ENCODE measurements at regions not wholly inside any gene's neighbourhood (a gene's known extent, or its start where the extent isn't known, plus 50 kb on each side); places are given as distances from the start of the nearest gene placed in this dataset.

DNA sequence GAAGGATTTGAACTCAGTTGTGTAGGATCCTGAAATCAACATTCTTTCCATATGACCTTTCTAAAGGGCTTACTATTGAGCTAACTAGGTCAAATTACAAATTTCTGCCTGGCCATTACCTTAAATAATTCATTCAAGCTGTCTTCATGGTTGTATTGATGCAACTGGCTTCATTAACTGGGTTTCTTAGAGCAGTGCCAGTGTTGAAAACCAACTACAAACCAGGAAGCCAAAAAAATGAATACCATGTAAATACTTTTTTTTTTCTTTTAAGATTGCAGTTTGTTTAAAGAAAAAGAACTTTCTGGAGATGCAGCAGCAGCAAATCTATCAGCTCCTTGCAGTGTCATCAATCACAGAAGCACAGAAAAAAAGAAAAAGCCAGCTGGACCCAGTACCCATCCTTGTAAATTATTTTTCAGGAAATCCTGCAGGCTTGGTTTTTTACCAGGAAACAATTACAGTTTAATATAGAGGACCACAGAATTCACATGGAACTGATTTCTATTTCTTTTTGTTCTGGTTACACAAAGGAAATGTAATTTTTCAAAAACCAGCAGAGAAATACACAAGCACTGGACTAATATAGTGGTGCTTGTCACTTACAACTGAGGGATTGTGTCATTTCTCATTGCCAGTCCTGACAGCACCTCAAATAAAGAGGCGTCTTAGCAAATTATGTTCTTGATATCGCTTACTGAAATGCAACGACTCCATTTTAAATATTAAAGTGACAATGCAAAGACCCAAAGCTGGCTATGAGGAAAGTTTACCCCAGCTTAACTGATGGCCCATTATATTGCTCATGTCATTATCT is 131.9 kb downstream of the TMEM26 start:
- BruUV-seq (replicated peaks): no TSS peak
- H3K4me3 ChIP-seq (replicated peaks in 1 of 3; ENCODE audit: insufficient read depth in 1 of 3, low read depth in 2 of 3, low read length in 3 of 3): no peak overlapping the region
- 17% methylated on average over 3 of the region's 3 CpGs for WGBS (ENCODE audit: low lambda C conversion rate)
- H3K27me3 ChIP-seq (ENCODE audit: control insufficient read depth in 1 of 2, insufficient read depth in 2 of 2, low read length in 2 of 2): no peaks in the 10 kb centered on the region; a peak in 1 of 5 replicates
- ATAC-seq: no peak
- in situ Hi-C loops (cut with HindIII; ENCODE audit: extremely low pct_ligation_motif_present, low pct_unique_long_range_greater_than_20kb): no loop called here
- H3K4me2 ChIP-seq (ENCODE audit: low read depth, low read length): no peak overlapping the region
- H3K4me1 ChIP-seq (ENCODE audit: insufficient read depth, low read length): no peaks in the 10 kb centered on the region
- H3K36me3 ChIP-seq (replicated peaks in 1 of 2; ENCODE audit: control insufficient read depth in 1 of 2, insufficient read depth in 2 of 2, low read length in 2 of 2): no peaks in the 10 kb centered on the region
- CTCF ChIA-PET (ENCODE audit: low intra/inter-chr PET ratio, low total read pairs): no interaction called here
- H3K9ac ChIP-seq (ENCODE audit: insufficient read depth, low read depth, low read length): no peak overlapping the region
- DNase-seq (ENCODE audit: low spot score): no peak
- no peak for TF ChIP-seq CHD4 (IDR thresholded peaks at IDR 0.05; ENCODE audit: borderline replicate concordance, low read length)
- TF ChIP-seq, protein P1, sequence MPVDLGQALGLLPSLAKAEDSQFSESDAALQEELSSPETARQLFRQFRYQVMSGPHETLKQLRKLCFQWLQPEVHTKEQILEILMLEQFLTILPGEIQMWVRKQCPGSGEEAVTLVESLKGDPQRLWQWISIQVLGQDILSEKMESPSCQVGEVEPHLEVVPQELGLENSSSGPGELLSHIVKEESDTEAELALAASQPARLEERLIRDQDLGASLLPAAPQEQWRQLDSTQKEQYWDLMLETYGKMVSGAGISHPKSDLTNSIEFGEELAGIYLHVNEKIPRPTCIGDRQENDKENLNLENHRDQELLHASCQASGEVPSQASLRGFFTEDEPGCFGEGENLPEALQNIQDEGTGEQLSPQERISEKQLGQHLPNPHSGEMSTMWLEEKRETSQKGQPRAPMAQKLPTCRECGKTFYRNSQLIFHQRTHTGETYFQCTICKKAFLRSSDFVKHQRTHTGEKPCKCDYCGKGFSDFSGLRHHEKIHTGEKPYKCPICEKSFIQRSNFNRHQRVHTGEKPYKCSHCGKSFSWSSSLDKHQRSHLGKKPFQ (CRISPR knock-in tag; IDR thresholded peaks at IDR 0.05; ENCODE audit: insufficient replicate concordance): no peak
- TF ChIP-seq, protein P2, sequence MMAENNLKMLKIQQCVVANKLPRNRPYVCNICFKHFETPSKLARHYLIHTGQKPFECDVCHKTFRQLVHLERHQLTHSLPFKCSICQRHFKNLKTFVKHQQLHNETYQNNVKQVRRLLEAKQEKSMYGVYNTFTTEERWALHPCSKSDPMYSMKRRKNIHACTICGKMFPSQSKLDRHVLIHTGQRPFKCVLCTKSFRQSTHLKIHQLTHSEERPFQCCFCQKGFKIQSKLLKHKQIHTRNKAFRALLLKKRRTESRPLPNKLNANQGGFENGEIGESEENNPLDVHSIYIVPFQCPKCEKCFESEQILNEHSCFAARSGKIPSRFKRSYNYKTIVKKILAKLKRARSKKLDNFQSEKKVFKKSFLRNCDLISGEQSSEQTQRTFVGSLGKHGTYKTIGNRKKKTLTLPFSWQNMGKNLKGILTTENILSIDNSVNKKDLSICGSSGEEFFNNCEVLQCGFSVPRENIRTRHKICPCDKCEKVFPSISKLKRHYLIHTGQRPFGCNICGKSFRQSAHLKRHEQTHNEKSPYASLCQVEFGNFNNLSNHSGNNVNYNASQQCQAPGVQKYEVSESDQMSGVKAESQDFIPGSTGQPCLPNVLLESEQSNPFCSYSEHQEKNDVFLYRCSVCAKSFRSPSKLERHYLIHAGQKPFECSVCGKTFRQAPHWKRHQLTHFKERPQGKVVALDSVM (CRISPR knock-in tag; IDR thresholded peaks at IDR 0.05): no peak
- TF ChIP-seq MLLT10 (CRISPR knock-in tag; IDR thresholded peaks at IDR 0.05): no peak
- no peak for TF ChIP-seq CC2D1A (CRISPR knock-in tag; IDR thresholded peaks at IDR 0.05)
- TF ChIP-seq MTA3 (CRISPR knock-in tag; IDR thresholded peaks at IDR 0.05): no peak
- TF ChIP-seq, protein P3, sequence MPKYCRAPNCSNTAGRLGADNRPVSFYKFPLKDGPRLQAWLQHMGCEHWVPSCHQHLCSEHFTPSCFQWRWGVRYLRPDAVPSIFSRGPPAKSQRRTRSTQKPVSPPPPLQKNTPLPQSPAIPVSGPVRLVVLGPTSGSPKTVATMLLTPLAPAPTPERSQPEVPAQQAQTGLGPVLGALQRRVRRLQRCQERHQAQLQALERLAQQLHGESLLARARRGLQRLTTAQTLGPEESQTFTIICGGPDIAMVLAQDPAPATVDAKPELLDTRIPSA (CRISPR knock-in tag; IDR thresholded peaks at IDR 0.05; ENCODE audit: borderline replicate concordance): no peak
- TF ChIP-seq KLF16 (CRISPR knock-in tag; IDR thresholded peaks at IDR 0.05): no peak
- no peaks in the 10 kb centered on the region for H3K79me2 ChIP-seq (ENCODE audit: insufficient read depth, low read length)
- POLR2A ChIA-PET: no interaction called here
- H3K27ac ChIP-seq (ENCODE audit: extremely low read length, insufficient read depth, low read length): no peak overlapping the region
- no peaks in the 10 kb centered on the region for H4K20me1 ChIP-seq (ENCODE audit: insufficient read depth, low read length)
- no peaks in the 10 kb centered on the region for H3K9me3 ChIP-seq (ENCODE audit: low read length)
- no peak overlapping the region for H2AFZ ChIP-seq (ENCODE audit: low read length)
- no peak for FAIRE-seq
- intact Hi-C loops (cut with micrococcal nuclease; ENCODE audit: unreplicated experiment): no loop called here
